Activated CD4-positive, alpha-beta memory T cell treated with anti-CD3 and anti-CD28 coated beads, Interleukin-2, amount 10 ng/mL, durations not matched to agents 7 days and 5 days (primary cell): ENCODE measurements at regions not wholly inside any gene's neighbourhood (a gene's known extent, or its start where the extent isn't known, plus 50 kb on each side); places are given as distances from the start of the nearest gene placed in this dataset.
"Not testable (repeated sequence)": the region's sequence is repeated elsewhere in the genome, so short reads cannot be mapped to it uniquely, and the experiment has no call there.

ENCODE experiments used
- CTCF ChIA-PET: fragments of 350-600 bp; sonication (Branson Sonifier 250); formaldehyde crosslinking; loops from one replicate; lab custom pipeline; 2021; ENCODE audit warnings: antibody characterized with exemption, inconsistent platforms; lab: Charles Lee
- POLR2A ChIA-PET: fragments of 350-600 bp; sonication (Branson Sonifier 250); formaldehyde crosslinking; loops from one replicate; lab custom pipeline; 2021; ENCODE audit warnings: antibody characterized with exemption; lab: Charles Lee
- DNase-seq: peaks from one replicate; pipeline ENCODE4 v3.0.0-alpha.2; 2020
- H3K27ac Mint-ChIP-seq: one replicate; pipeline ENCODE4 v1.8.0; 2021; ENCODE audit warnings: mild to moderate bottlenecking, mixed read lengths
- H3K27me3 Mint-ChIP-seq: one replicate; pipeline ENCODE4 v1.8.0; 2021; ENCODE audit warnings: mixed read lengths
- H3K36me3 Mint-ChIP-seq: one replicate; pipeline ENCODE4 v1.8.0; 2021; ENCODE audit warnings: low read depth, mixed read lengths
- H3K4me1 Mint-ChIP-seq: one replicate; pipeline ENCODE4 v1.8.0; 2021; ENCODE audit warnings: mixed read lengths
- H3K4me3 Mint-ChIP-seq: one replicate; pipeline ENCODE4 v1.8.0; 2021; ENCODE audit warnings: mild to moderate bottlenecking, mixed read lengths
- H3K9me3 Mint-ChIP-seq: one replicate; pipeline ENCODE4 v1.8.0; 2021; ENCODE audit warnings: mixed read lengths

- Mint-ChIP-seq H3K27me3 (no peaks in the 10 kb centered on the region), H3K27ac (no peak overlapping the region), H3K4me1 (no peaks in the 10 kb centered on the region), H3K36me3 (no peaks in the 10 kb centered on the region), H3K4me3 (no peak overlapping the region), H3K9me3 (no peaks in the 10 kb centered on the region)
- ChIA-PET CTCF (no interaction called here), POLR2A (no interaction called here)
- no peak for DNase-seq
These were observed 400.0 kb upstream of the HTR1E start for GRCh38 chr6:86537292-86537861.

- Mint-ChIP-seq H3K27ac (no peak overlapping the region), H3K36me3 (no peaks in the 10 kb centered on the region), H3K4me3 (no peak overlapping the region), H3K27me3 (no peaks in the 10 kb centered on the region), H3K4me1 (no peaks in the 10 kb centered on the region), H3K9me3 (no peaks in the 10 kb centered on the region)
- POLR2A ChIA-PET, result no interaction called here
- no peak for DNase-seq
- CTCF ChIA-PET, result no interaction called here
These were observed 401.2 kb upstream of the HTR1E start for GRCh38 chr6:86536121-86536520.

- no peaks in the 10 kb centered on the region for H3K4me1 Mint-ChIP-seq
- H3K27ac Mint-ChIP-seq, result no peak overlapping the region
- H3K27me3 Mint-ChIP-seq, result no peaks in the 10 kb centered on the region
- no peaks in the 10 kb centered on the region for H3K9me3 Mint-ChIP-seq
- CTCF ChIA-PET, result no interaction called here
- POLR2A ChIA-PET, result no interaction called here
- no peaks in the 10 kb centered on the region for H3K36me3 Mint-ChIP-seq
- no peak for DNase-seq
- H3K4me3 Mint-ChIP-seq, result no peak overlapping the region
These were observed 402.2 kb upstream of the HTR1E start for GRCh38 chr6:86535100-86535499.

- POLR2A ChIA-PET, result no interaction called here
- H3K4me1 Mint-ChIP-seq, result no peaks in the 10 kb centered on the region
- H3K27ac Mint-ChIP-seq, result no peak overlapping the region
- H3K9me3 Mint-ChIP-seq, result peaks cover 7% of the 10 kb centered on the region
- CTCF ChIA-PET, result no interaction called here
- H3K4me3 Mint-ChIP-seq, result no peak overlapping the region
- no peaks in the 10 kb centered on the region for H3K27me3 Mint-ChIP-seq
- no peak for DNase-seq
- no peaks in the 10 kb centered on the region for H3K36me3 Mint-ChIP-seq
These were observed 407.7 kb upstream of the HTR1E start for GRCh38 chr6:86529635-86530034.

GRCh38 chr6:86526238-86526637 is 411.1 kb upstream of the HTR1E start:
- Mint-ChIP-seq H3K27me3 (no peaks in the 10 kb centered on the region), H3K36me3 (no peaks in the 10 kb centered on the region)
- CTCF ChIA-PET, result no interaction called here

GRCh38 chr6:86516087-86516486 is 421.2 kb upstream of the HTR1E start:
- no peaks in the 10 kb centered on the region for H3K9me3 Mint-ChIP-seq

More at GRCh38 chr6:86526238-86526637, 411.1 kb upstream of the HTR1E start:
- no peak overlapping the region for H3K4me3 Mint-ChIP-seq
- DNase-seq, result no peak
- H3K9me3 Mint-ChIP-seq, result peaks cover 12% of the 10 kb centered on the region
- POLR2A ChIA-PET, result no interaction called here
- no peaks in the 10 kb centered on the region for H3K4me1 Mint-ChIP-seq
- no peak overlapping the region for H3K27ac Mint-ChIP-seq

GRCh38 chr6:86511962-86512361 is 425.4 kb upstream of the HTR1E start:
- CTCF ChIA-PET, result no interaction called here
- no peak overlapping the region for H3K4me3 Mint-ChIP-seq
- DNase-seq, result no peak
- POLR2A ChIA-PET, result no interaction called here
- no peaks in the 10 kb centered on the region for H3K27me3 Mint-ChIP-seq
- H3K4me1 Mint-ChIP-seq, result no peaks in the 10 kb centered on the region
- no peak overlapping the region for H3K27ac Mint-ChIP-seq
- no peaks in the 10 kb centered on the region for H3K9me3 Mint-ChIP-seq
- no peaks in the 10 kb centered on the region for H3K36me3 Mint-ChIP-seq

More at GRCh38 chr6:86516087-86516486, 421.2 kb upstream of the HTR1E start:
- Mint-ChIP-seq H3K4me1 (no peaks in the 10 kb centered on the region), H3K27me3 (no peaks in the 10 kb centered on the region), H3K27ac (no peak overlapping the region), H3K36me3 (no peaks in the 10 kb centered on the region), H3K4me3 (no peak overlapping the region)
- no peak for DNase-seq
- ChIA-PET POLR2A (no interaction called here), CTCF (no interaction called here)

- Mint-ChIP-seq H3K9me3 (no peaks in the 10 kb centered on the region), H3K36me3 (no peaks in the 10 kb centered on the region), H3K27me3 (no peaks in the 10 kb centered on the region), H3K4me3 (no peak overlapping the region), H3K4me1 (no peaks in the 10 kb centered on the region), H3K27ac (no peak overlapping the region)
- ChIA-PET POLR2A (no interaction called here), CTCF (no interaction called here)
- no peak for DNase-seq
These were observed 429.1 kb upstream of the HTR1E start for GRCh38 chr6:86508230-86508629.

GRCh38 chr6:86502497-86502896 is 434.8 kb upstream of the HTR1E start:
- ChIA-PET POLR2A (no interaction called here), CTCF (no interaction called here)
- H3K9me3 Mint-ChIP-seq, result peaks cover 8% of the 10 kb centered on the region
- no peak for DNase-seq
- no peaks in the 10 kb centered on the region for H3K27me3 Mint-ChIP-seq
- no peaks in the 10 kb centered on the region for H3K36me3 Mint-ChIP-seq
- H3K4me1 Mint-ChIP-seq, result no peaks in the 10 kb centered on the region
- H3K27ac Mint-ChIP-seq, result no peak overlapping the region
- no peak overlapping the region for H3K4me3 Mint-ChIP-seq

- CTCF ChIA-PET, result no interaction called here
These were observed 437.3 kb upstream of the HTR1E start for GRCh38 chr6:86500035-86500434.

GRCh38 chr6:86489042-86489441 is 448.3 kb upstream of the HTR1E start:
- H3K27ac Mint-ChIP-seq, POLR2A ChIA-PET, H3K9me3 Mint-ChIP-seq, H3K4me1 Mint-ChIP-seq, CTCF ChIA-PET, H3K4me3 Mint-ChIP-seq, H3K27me3 Mint-ChIP-seq, DNase-seq, H3K36me3 Mint-ChIP-seq: not testable (repeated sequence)

More at GRCh38 chr6:86500035-86500434, 437.3 kb upstream of the HTR1E start:
- Mint-ChIP-seq H3K36me3 (no peaks in the 10 kb centered on the region), H3K4me3 (no peak overlapping the region), H3K4me1 (no peaks in the 10 kb centered on the region), H3K27ac (no peak overlapping the region), H3K27me3 (no peaks in the 10 kb centered on the region), H3K9me3 (peaks cover 8% of the 10 kb centered on the region)
- POLR2A ChIA-PET, result no interaction called here
- no peak for DNase-seq

GRCh38 chr6:86487660-86488221 is 449.6 kb upstream of the HTR1E start:
- no peak for DNase-seq
- peaks cover 5% of the 10 kb centered on the region for H3K9me3 Mint-ChIP-seq
- no peaks in the 10 kb centered on the region for H3K36me3 Mint-ChIP-seq
- H3K27me3 Mint-ChIP-seq, result no peaks in the 10 kb centered on the region
- ChIA-PET POLR2A (no interaction called here), CTCF (no interaction called here)
- H3K4me3 Mint-ChIP-seq, result no peak overlapping the region
- no peak overlapping the region for H3K27ac Mint-ChIP-seq
- H3K4me1 Mint-ChIP-seq, result no peaks in the 10 kb centered on the region

GRCh38 chr6:86478316-86478715 is 459.0 kb upstream of the HTR1E start:
- H3K27me3 Mint-ChIP-seq, H3K27ac Mint-ChIP-seq, H3K4me1 Mint-ChIP-seq, H3K9me3 Mint-ChIP-seq, H3K4me3 Mint-ChIP-seq, POLR2A ChIA-PET, DNase-seq, H3K36me3 Mint-ChIP-seq, CTCF ChIA-PET: not testable (repeated sequence)

- ChIA-PET POLR2A (no interaction called here), CTCF (no interaction called here)
- DNase-seq, result no peak
- no peaks in the 10 kb centered on the region for H3K36me3 Mint-ChIP-seq
- H3K27me3 Mint-ChIP-seq, result no peaks in the 10 kb centered on the region
- peaks cover 7% of the 10 kb centered on the region for H3K9me3 Mint-ChIP-seq
- H3K4me1 Mint-ChIP-seq, result no peaks in the 10 kb centered on the region
- no peak overlapping the region for H3K4me3 Mint-ChIP-seq
- H3K27ac Mint-ChIP-seq, result no peak overlapping the region
These were observed 459.7 kb upstream of the HTR1E start for GRCh38 chr6:86477500-86478148.
